Gastrocnemius medialis (tissue), 4 donors: ENCODE measurements at regions not wholly inside any gene's neighbourhood (a gene's known extent, or its start where the extent isn't known, plus 50 kb on each side); places are given as distances from the start of the nearest gene placed in this dataset.

ENCODE experiments used
- CTCF ChIP-seq, 5 experiments: fragments of 450-650 bp in 3 of 5; fragments of 200-600 bp in 2 of 5; sonication (generic) in 2 of 5; IDR thresholded peaks in 4 of 5; conservative IDR thresholded peaks in 1 of 5; 1 replicate in 4 of 5; 2 replicates in 1 of 5; pipeline ENCODE4 v1.5.1; 2016 to 2019; ENCODE audit warnings: antibody characterized with exemption in 5 of 5, mild to moderate bottlenecking in 3 of 5, moderate library complexity in 3 of 5
- POLR2A ChIP-seq, 2 donors: fragments of 450-650 bp; IDR thresholded peaks; one replicate each; pipeline ENCODE4 v1.6.1; 2017; ENCODE audit warnings: antibody characterized with exemption in 2 of 2, mild to moderate bottlenecking in 2 of 2, moderate library complexity in 2 of 2

- TF ChIP-seq POLR2A (IDR thresholded peaks at IDR 0.05): no peak
- TF ChIP-seq CTCF (IDR thresholded peaks at IDR 0.05 in 4 of 5, conservative IDR thresholded peaks at IDR 0.05 in 1 of 5): no peak
Measured at GRCh38 chr2:122221665-122222064, 466.2 kb downstream of the TSN start.
